ENCODE measurements at regions not wholly inside any gene's neighbourhood (a gene's known extent, or its start where the extent isn't known, plus 50 kb on each side); places are given as distances from the start of the nearest gene placed in this dataset.
"Not testable (repeated sequence)": the region's sequence is repeated elsewhere in the genome, so short reads cannot be mapped to it uniquely, and the experiment has no call there.

GRCh38 chr4:137890812-137891211 is 351.3 kb downstream of the SLC7A11 start:
- no peaks in the 10 kb centered on the region for H3K9me3 ChIP-seq (replicated peaks)
- no peak overlapping the region for H3K4me3 ChIP-seq
- no peak overlapping the region for H3K27ac ChIP-seq
- no peaks in the 10 kb centered on the region for H3K36me3 ChIP-seq
- DNase-seq (ENCODE audit: low read depth in 1 of 2, low spot score in 2 of 2) = no peak
- peaks cover 11% of the 10 kb centered on the region for H3K4me1 ChIP-seq (replicated peaks)
- H3K27me3 ChIP-seq (replicated peaks) = no peaks in the 10 kb centered on the region

GRCh38 chr4:137881641-137882040 is 349.3 kb upstream of the PCDH18 start:
- H3K27me3 ChIP-seq (replicated peaks) = no peaks in the 10 kb centered on the region
- no peaks in the 10 kb centered on the region for H3K4me1 ChIP-seq (replicated peaks)
- H3K4me3 ChIP-seq = no peak overlapping the region
- H3K27ac ChIP-seq = no peak overlapping the region
- H3K9me3 ChIP-seq (replicated peaks) = no peaks in the 10 kb centered on the region
- DNase-seq (ENCODE audit: low read depth in 1 of 2, low spot score in 2 of 2) = no peak
- H3K36me3 ChIP-seq = no peaks in the 10 kb centered on the region

- H3K4me3 ChIP-seq; H3K9me3 ChIP-seq (replicated peaks); H3K36me3 ChIP-seq; H3K4me1 ChIP-seq (replicated peaks); H3K27me3 ChIP-seq (replicated peaks); DNase-seq (ENCODE audit: low read depth in 1 of 2, low spot score in 2 of 2); H3K27ac ChIP-seq: not testable (repeated sequence)
These were observed 335.8 kb upstream of the PCDH18 start for GRCh38 chr4:137868067-137868466.

GRCh38 chr4:137866671-137867070 is 334.4 kb upstream of the PCDH18 start:
- Histone ChIP-seq H3K36me3 (no peaks in the 10 kb centered on the region), H3K9me3 (replicated peaks) (no peaks in the 10 kb centered on the region), H3K4me1 (replicated peaks) (no peaks in the 10 kb centered on the region), H3K27me3 (replicated peaks) (no peaks in the 10 kb centered on the region), H3K27ac (no peak overlapping the region), H3K4me3 (no peak overlapping the region)
- no peak for DNase-seq (ENCODE audit: low read depth in 1 of 2, low spot score in 2 of 2)

- no peaks in the 10 kb centered on the region for H3K4me1 ChIP-seq (replicated peaks)
- no peak overlapping the region for H3K27ac ChIP-seq
- no peaks in the 10 kb centered on the region for H3K27me3 ChIP-seq (replicated peaks)
- H3K4me3 ChIP-seq = no peak overlapping the region
- no peaks in the 10 kb centered on the region for H3K36me3 ChIP-seq
- no peak for DNase-seq (ENCODE audit: low read depth in 1 of 2, low spot score in 2 of 2)
- H3K9me3 ChIP-seq (replicated peaks) = no peaks in the 10 kb centered on the region
These were observed 329.4 kb upstream of the PCDH18 start for GRCh38 chr4:137861682-137862081.

- DNase-seq (ENCODE audit: low read depth in 1 of 2, low spot score in 2 of 2) = no peak
- Histone ChIP-seq H3K27me3 (replicated peaks) (no peaks in the 10 kb centered on the region), H3K4me3 (no peak overlapping the region), H3K4me1 (replicated peaks) (no peaks in the 10 kb centered on the region), H3K36me3 (no peaks in the 10 kb centered on the region), H3K27ac (no peak overlapping the region), H3K9me3 (replicated peaks) (no peaks in the 10 kb centered on the region)
These were observed 321.1 kb upstream of the PCDH18 start for GRCh38 chr4:137853424-137853823.

- no peaks in the 10 kb centered on the region for H3K27me3 ChIP-seq (replicated peaks)
- no peaks in the 10 kb centered on the region for H3K9me3 ChIP-seq (replicated peaks)
- H3K4me1 ChIP-seq (replicated peaks) = no peaks in the 10 kb centered on the region
- H3K27ac ChIP-seq = no peak overlapping the region
- H3K4me3 ChIP-seq = no peak overlapping the region
- DNase-seq (ENCODE audit: low read depth in 1 of 2, low spot score in 2 of 2) = no peak
- H3K36me3 ChIP-seq = no peaks in the 10 kb centered on the region
These were observed 320.0 kb upstream of the PCDH18 start for GRCh38 chr4:137852326-137852725.

- no peaks in the 10 kb centered on the region for H3K36me3 ChIP-seq
- no peaks in the 10 kb centered on the region for H3K27me3 ChIP-seq (replicated peaks)
- H3K4me1 ChIP-seq (replicated peaks) = no peaks in the 10 kb centered on the region
- H3K27ac ChIP-seq = no peak overlapping the region
- no peak overlapping the region for H3K4me3 ChIP-seq
- DNase-seq (ENCODE audit: low read depth in 1 of 2, low spot score in 2 of 2) = no peak
- H3K9me3 ChIP-seq (replicated peaks) = no peaks in the 10 kb centered on the region
These were observed 319.1 kb upstream of the PCDH18 start for GRCh38 chr4:137851435-137851834.

GRCh38 chr4:137827945-137828344 is 295.7 kb upstream of the PCDH18 start:
- H3K4me3 ChIP-seq; H3K4me1 ChIP-seq (replicated peaks); H3K36me3 ChIP-seq; DNase-seq (ENCODE audit: low read depth in 1 of 2, low spot score in 2 of 2); H3K9me3 ChIP-seq (replicated peaks); H3K27ac ChIP-seq; H3K27me3 ChIP-seq (replicated peaks): not testable (repeated sequence)

- Histone ChIP-seq H3K4me3 (no peak overlapping the region), H3K27me3 (replicated peaks) (no peaks in the 10 kb centered on the region), H3K27ac (no peak overlapping the region), H3K4me1 (replicated peaks) (no peaks in the 10 kb centered on the region), H3K9me3 (replicated peaks) (no peaks in the 10 kb centered on the region), H3K36me3 (no peaks in the 10 kb centered on the region)
- no peak for DNase-seq (ENCODE audit: low read depth in 1 of 2, low spot score in 2 of 2)
These were observed 293.2 kb upstream of the PCDH18 start for GRCh38 chr4:137825505-137825904.

- no peaks in the 10 kb centered on the region for H3K9me3 ChIP-seq (replicated peaks)
- H3K36me3 ChIP-seq = no peaks in the 10 kb centered on the region
- no peak overlapping the region for H3K4me3 ChIP-seq
- no peaks in the 10 kb centered on the region for H3K27me3 ChIP-seq (replicated peaks)
- no peak overlapping the region for H3K27ac ChIP-seq
- no peaks in the 10 kb centered on the region for H3K4me1 ChIP-seq (replicated peaks)
- no peak for DNase-seq (ENCODE audit: low read depth in 1 of 2, low spot score in 2 of 2)
These were observed 290.7 kb upstream of the PCDH18 start for GRCh38 chr4:137823007-137823406.

GRCh38 chr4:137819964-137820383 is 287.7 kb upstream of the PCDH18 start:
- H3K4me1 ChIP-seq (replicated peaks) = no peaks in the 10 kb centered on the region
- no peak overlapping the region for H3K4me3 ChIP-seq
- H3K27ac ChIP-seq = no peak overlapping the region
- DNase-seq (ENCODE audit: low read depth in 1 of 2, low spot score in 2 of 2) = peak in 1 of 2 experiments; percentile 25
- no peaks in the 10 kb centered on the region for H3K36me3 ChIP-seq
- no peaks in the 10 kb centered on the region for H3K9me3 ChIP-seq (replicated peaks)
- no peaks in the 10 kb centered on the region for H3K27me3 ChIP-seq (replicated peaks)

- Histone ChIP-seq H3K27me3 (replicated peaks) (no peaks in the 10 kb centered on the region), H3K4me3 (no peak overlapping the region), H3K9me3 (replicated peaks) (no peaks in the 10 kb centered on the region), H3K36me3 (no peaks in the 10 kb centered on the region), H3K27ac (no peak overlapping the region), H3K4me1 (replicated peaks) (no peaks in the 10 kb centered on the region)
- no peak for DNase-seq (ENCODE audit: low read depth in 1 of 2, low spot score in 2 of 2)
These were observed 280.0 kb upstream of the PCDH18 start for GRCh38 chr4:137812258-137812657.

- Histone ChIP-seq H3K4me3 (no peak overlapping the region), H3K27ac (no peak overlapping the region), H3K27me3 (replicated peaks) (no peaks in the 10 kb centered on the region), H3K4me1 (replicated peaks) (no peaks in the 10 kb centered on the region), H3K9me3 (replicated peaks) (no peaks in the 10 kb centered on the region), H3K36me3 (no peaks in the 10 kb centered on the region)
- no peak for DNase-seq (ENCODE audit: low read depth in 1 of 2, low spot score in 2 of 2)
These were observed 274.1 kb upstream of the PCDH18 start for GRCh38 chr4:137806420-137806819.

- Histone ChIP-seq H3K4me3 (no peak overlapping the region), H3K27me3 (replicated peaks) (no peaks in the 10 kb centered on the region), H3K4me1 (replicated peaks) (no peaks in the 10 kb centered on the region), H3K36me3 (no peaks in the 10 kb centered on the region), H3K27ac (no peak overlapping the region), H3K9me3 (replicated peaks) (no peaks in the 10 kb centered on the region)
- no peak for DNase-seq (ENCODE audit: low read depth in 1 of 2, low spot score in 2 of 2)
These were observed 272.7 kb upstream of the PCDH18 start for GRCh38 chr4:137804906-137805495.
